ENCODE measurements at regions not wholly inside any gene's neighbourhood (a gene's known extent, or its start where the extent isn't known, plus 50 kb on each side); places are given as distances from the start of the nearest gene placed in this dataset.

DNA sequence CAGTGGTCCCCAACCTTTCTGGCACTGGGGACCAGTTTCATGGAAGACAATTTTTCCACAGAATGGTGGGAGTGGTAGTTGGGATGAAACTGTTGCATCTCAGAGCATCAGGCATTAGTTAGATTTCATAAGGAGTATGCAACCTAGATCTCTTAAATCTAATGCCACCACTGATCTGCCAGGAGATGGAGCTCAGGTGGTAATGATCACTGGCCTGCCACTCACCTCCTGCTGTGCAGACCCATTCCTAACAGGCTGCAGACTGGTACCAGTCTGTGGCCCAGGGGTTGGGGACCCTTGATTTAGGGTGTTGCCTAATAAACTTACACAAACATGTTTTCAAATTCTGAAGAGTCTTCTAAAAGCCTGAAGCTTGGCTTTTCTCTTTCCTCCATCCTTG, 261.3 kb downstream of the CDH19 start:
- no peaks in the 10 kb centered on the region for H3K4me1 ChIP-seq (ENCODE audit: control insufficient read depth in 1 of 2, insufficient read depth in 2 of 2, low read length in 2 of 2)
- H3K4me3 ChIP-seq (replicated peaks in 1 of 2; ENCODE audit: low read depth in 1 of 2, low read length in 2 of 2) = no peak overlapping the region
- no peaks in the 10 kb centered on the region; the same call in 1 of the 2 replicates for H4K20me1 ChIP-seq (ENCODE audit: insufficient read depth)
- no peak for ATAC-seq
- H3K27ac ChIP-seq (ENCODE audit: low read depth, low read length) = no peak overlapping the region
- CTCF ChIA-PET = no interaction called here
- POLR2A ChIA-PET = no interaction called here
- H3K79me2 ChIP-seq (ENCODE audit: insufficient read depth, low read length) = no peaks in the 10 kb centered on the region
- H3K36me3 ChIP-seq (ENCODE audit: control insufficient read depth in 1 of 2, insufficient read depth in 2 of 2, low read length in 2 of 2) = no peaks in the 10 kb centered on the region
- intact Hi-C loops (cut with micrococcal nuclease) = no loop called here
- H3K9me2 ChIP-seq (ENCODE audit: insufficient read depth) = no peaks in the 10 kb centered on the region
- no peak overlapping the region for H3K9ac ChIP-seq (ENCODE audit: low read length)
- no peak overlapping the region for H3K4me2 ChIP-seq (ENCODE audit: low read length)
- BruUV-seq (replicated peaks) = no TSS peak
- no peak overlapping the region for H2AFZ ChIP-seq (ENCODE audit: low read depth, low read length, poor library complexity, severe bottlenecking)
- RAD21 ChIA-PET (ENCODE audit: low non-redundant PET in 1 of 2, low total read pairs in 2 of 2, uncharacterized antibody in 2 of 2, unreplicated experiment in 2 of 2) = no interaction called here
- no peak for DNase-seq (ENCODE audit: low read depth, low spot score)
- H3K27me3 ChIP-seq (ENCODE audit: insufficient read depth, low read length) = no peaks in the 10 kb centered on the region
- peaks cover 15 to 20% of the 10 kb centered on the region in 2 experiments; a peak in 2 of 4 replicates for H3K9me3 ChIP-seq (ENCODE audit: control insufficient read depth in 1 of 2, insufficient read depth in 1 of 2, low read depth in 1 of 2, low read length in 2 of 2)
- TF ChIP-seq, protein P1, sequence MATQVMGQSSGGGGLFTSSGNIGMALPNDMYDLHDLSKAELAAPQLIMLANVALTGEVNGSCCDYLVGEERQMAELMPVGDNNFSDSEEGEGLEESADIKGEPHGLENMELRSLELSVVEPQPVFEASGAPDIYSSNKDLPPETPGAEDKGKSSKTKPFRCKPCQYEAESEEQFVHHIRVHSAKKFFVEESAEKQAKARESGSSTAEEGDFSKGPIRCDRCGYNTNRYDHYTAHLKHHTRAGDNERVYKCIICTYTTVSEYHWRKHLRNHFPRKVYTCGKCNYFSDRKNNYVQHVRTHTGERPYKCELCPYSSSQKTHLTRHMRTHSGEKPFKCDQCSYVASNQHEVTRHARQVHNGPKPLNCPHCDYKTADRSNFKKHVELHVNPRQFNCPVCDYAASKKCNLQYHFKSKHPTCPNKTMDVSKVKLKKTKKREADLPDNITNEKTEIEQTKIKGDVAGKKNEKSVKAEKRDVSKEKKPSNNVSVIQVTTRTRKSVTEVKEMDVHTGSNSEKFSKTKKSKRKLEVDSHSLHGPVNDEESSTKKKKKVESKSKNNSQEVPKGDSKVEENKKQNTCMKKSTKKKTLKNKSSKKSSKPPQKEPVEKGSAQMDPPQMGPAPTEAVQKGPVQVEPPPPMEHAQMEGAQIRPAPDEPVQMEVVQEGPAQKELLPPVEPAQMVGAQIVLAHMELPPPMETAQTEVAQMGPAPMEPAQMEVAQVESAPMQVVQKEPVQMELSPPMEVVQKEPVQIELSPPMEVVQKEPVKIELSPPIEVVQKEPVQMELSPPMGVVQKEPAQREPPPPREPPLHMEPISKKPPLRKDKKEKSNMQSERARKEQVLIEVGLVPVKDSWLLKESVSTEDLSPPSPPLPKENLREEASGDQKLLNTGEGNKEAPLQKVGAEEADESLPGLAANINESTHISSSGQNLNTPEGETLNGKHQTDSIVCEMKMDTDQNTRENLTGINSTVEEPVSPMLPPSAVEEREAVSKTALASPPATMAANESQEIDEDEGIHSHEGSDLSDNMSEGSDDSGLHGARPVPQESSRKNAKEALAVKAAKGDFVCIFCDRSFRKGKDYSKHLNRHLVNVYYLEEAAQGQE (IDR thresholded peaks at IDR 0.05; ENCODE audit: low read depth) = no peak

DNA sequence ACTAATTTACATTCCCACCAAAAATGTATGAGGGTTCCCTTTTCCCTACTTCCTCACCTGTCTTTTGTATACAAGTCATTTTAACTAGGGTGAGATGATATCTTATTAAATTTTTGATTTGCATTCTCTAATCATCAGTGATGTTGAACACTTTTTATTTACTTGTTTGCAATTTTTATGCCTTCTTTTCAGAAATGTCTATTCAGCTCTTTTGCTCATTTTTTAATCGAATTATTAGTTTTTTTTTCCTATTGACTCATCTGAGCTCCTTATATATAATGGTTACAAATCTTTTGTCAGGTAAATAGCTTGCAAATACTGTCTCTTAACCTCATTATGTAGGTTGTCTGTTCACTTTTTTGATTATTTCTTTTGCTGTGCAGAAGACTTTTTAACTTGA, 269.4 kb downstream of the CDH19 start:
- no peak for DNase-seq (ENCODE audit: low read depth, low spot score)
- no peak overlapping the region for H3K27ac ChIP-seq (ENCODE audit: low read depth, low read length)
- no TSS peak for BruUV-seq (replicated peaks)
- H3K79me2 ChIP-seq (ENCODE audit: insufficient read depth, low read length) = no peaks in the 10 kb centered on the region
- H2AFZ ChIP-seq (ENCODE audit: low read depth, low read length, poor library complexity, severe bottlenecking) = no peak overlapping the region
- no peaks in the 10 kb centered on the region for H4K20me1 ChIP-seq (ENCODE audit: insufficient read depth)
- H3K9me2 ChIP-seq (ENCODE audit: insufficient read depth) = no peaks in the 10 kb centered on the region
- intact Hi-C loops (cut with micrococcal nuclease) = no loop called here
- peaks cover 17 to 30% of the 10 kb centered on the region in 2 experiments for H3K9me3 ChIP-seq (ENCODE audit: control insufficient read depth in 1 of 2, insufficient read depth in 1 of 2, low read depth in 1 of 2, low read length in 2 of 2)
- no peak overlapping the region for H3K4me3 ChIP-seq (replicated peaks in 1 of 2; ENCODE audit: low read depth in 1 of 2, low read length in 2 of 2)
- ATAC-seq = no peak
- ChIA-PET CTCF (no interaction called here), RAD21 (ENCODE audit: low non-redundant PET in 1 of 2, low total read pairs in 2 of 2, uncharacterized antibody in 2 of 2, unreplicated experiment in 2 of 2) (no interaction called here), POLR2A (no interaction called here)
- TF ChIP-seq POLR2AphosphoS5 (IDR thresholded peaks at IDR 0.05; ENCODE audit: low read depth, low read length) (no peak), SIN3A (IDR thresholded peaks at IDR 0.05; ENCODE audit: low read depth) (no peak), ZNF274 (IDR thresholded peaks at IDR 0.05; ENCODE audit: low read depth, low read length) (no peak), POLR2A (IDR thresholded peaks at IDR 0.05; ENCODE audit: borderline replicate concordance, extremely low read depth, insufficient read depth, insufficient read length) (no peak), YY1 (IDR thresholded peaks at IDR 0.05; ENCODE audit: extremely low read depth, insufficient replicate concordance, low read depth, low read length) (no peak), EGR1 (IDR thresholded peaks at IDR 0.05; ENCODE audit: low read depth) (no peak), CEBPB (IDR thresholded peaks at IDR 0.05; ENCODE audit: low read depth) (no peak)
- TF ChIP-seq, protein P2, sequence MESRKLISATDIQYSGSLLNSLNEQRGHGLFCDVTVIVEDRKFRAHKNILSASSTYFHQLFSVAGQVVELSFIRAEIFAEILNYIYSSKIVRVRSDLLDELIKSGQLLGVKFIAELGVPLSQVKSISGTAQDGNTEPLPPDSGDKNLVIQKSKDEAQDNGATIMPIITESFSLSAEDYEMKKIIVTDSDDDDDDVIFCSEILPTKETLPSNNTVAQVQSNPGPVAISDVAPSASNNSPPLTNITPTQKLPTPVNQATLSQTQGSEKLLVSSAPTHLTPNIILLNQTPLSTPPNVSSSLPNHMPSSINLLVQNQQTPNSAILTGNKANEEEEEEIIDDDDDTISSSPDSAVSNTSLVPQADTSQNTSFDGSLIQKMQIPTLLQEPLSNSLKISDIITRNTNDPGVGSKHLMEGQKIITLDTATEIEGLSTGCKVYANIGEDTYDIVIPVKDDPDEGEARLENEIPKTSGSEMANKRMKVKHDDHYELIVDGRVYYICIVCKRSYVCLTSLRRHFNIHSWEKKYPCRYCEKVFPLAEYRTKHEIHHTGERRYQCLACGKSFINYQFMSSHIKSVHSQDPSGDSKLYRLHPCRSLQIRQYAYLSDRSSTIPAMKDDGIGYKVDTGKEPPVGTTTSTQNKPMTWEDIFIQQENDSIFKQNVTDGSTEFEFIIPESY (IDR thresholded peaks at IDR 0.05; ENCODE audit: extremely low read depth, insufficient replicate concordance, low read length) = no peak
- TF ChIP-seq, protein P3, sequence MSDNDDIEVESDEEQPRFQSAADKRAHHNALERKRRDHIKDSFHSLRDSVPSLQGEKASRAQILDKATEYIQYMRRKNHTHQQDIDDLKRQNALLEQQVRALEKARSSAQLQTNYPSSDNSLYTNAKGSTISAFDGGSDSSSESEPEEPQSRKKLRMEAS (IDR thresholded peaks at IDR 0.05) = no peak
- H3K4me1 ChIP-seq (ENCODE audit: control insufficient read depth in 1 of 2, insufficient read depth in 2 of 2, low read length in 2 of 2) = no peaks in the 10 kb centered on the region
- no peak overlapping the region for H3K4me2 ChIP-seq (ENCODE audit: low read length)
- H3K36me3 ChIP-seq (ENCODE audit: control insufficient read depth in 1 of 2, insufficient read depth in 2 of 2, low read length in 2 of 2) = no peaks in the 10 kb centered on the region
- H3K27me3 ChIP-seq (ENCODE audit: insufficient read depth, low read length) = no peaks in the 10 kb centered on the region
- no peak overlapping the region for H3K9ac ChIP-seq (ENCODE audit: low read length)

All from HCT116 (cell line).